GM21390 (cell line): ENCODE measurements at regions not wholly inside any gene's neighbourhood (a gene's known extent, or its start where the extent isn't known, plus 50 kb on each side); places are given as distances from the start of the nearest gene placed in this dataset.

Source experiments
- ATAC-seq: cut with Tn5 transposase; IDR thresholded peaks from one replicate; pipeline ENCODE4 v1.9.1; 2021; ENCODE audit not compliant: unreplicated experiment

- no peak for ATAC-seq
Measured at GRCh38 chr7:89887489-89887888, 266.8 kb upstream of the STEAP1 start.

GRCh38 chr7:89908736-89909135 lies 245.5 kb upstream of the STEAP1 start:
- no peak for ATAC-seq

GRCh38 chr7:89914711-89915110 lies 239.6 kb upstream of the STEAP1 start:
- ATAC-seq, result no peak

- ATAC-seq, result no peak
Measured at GRCh38 chr7:89926194-89926593, 228.1 kb upstream of the STEAP1 start.

- no peak for ATAC-seq
Measured at GRCh38 chr7:89926701-89927100, 227.6 kb upstream of the STEAP1 start.

- no peak for ATAC-seq
Measured at GRCh38 chr7:89927762-89928161, 226.5 kb upstream of the STEAP1 start.

GRCh38 chr7:89928451-89928850 lies 225.8 kb upstream of the STEAP1 start:
- no peak for ATAC-seq

- no peak for ATAC-seq
Measured at GRCh38 chr7:89934101-89934500, 220.2 kb upstream of the STEAP1 start.

GRCh38 chr7:89943525-89944050 lies 210.7 kb upstream of the STEAP1 start:
- no peak for ATAC-seq

GRCh38 chr7:89958525-89959068 lies 195.7 kb upstream of the STEAP1 start:
- ATAC-seq, result no peak

GRCh38 chr7:89966067-89966664 lies 188.1 kb upstream of the STEAP1 start:
- ATAC-seq, result no peak

GRCh38 chr7:89975577-89975976 lies 178.7 kb upstream of the STEAP1 start:
- ATAC-seq, result no peak

- no peak for ATAC-seq
Measured at GRCh38 chr7:89987665-89988064, 166.6 kb upstream of the STEAP1 start.

GRCh38 chr7:89988074-89988473 lies 166.2 kb upstream of the STEAP1 start:
- ATAC-seq, result no peak

- ATAC-seq, result no peak
Measured at GRCh38 chr7:89989454-89989853, 164.8 kb upstream of the STEAP1 start.

GRCh38 chr7:89994483-89994882 lies 159.8 kb upstream of the STEAP1 start:
- no peak for ATAC-seq

- no peak for ATAC-seq
Measured at GRCh38 chr7:89998554-89998953, 155.7 kb upstream of the STEAP1 start.

- ATAC-seq, result no peak
Measured at GRCh38 chr7:90005836-90006235, 148.4 kb upstream of the STEAP1 start.

GRCh38 chr7:90007001-90007654 lies 147.1 kb upstream of the STEAP1 start:
- no peak for ATAC-seq

GRCh38 chr7:90007831-90008230 lies 146.4 kb upstream of the STEAP1 start:
- ATAC-seq, result no peak

- ATAC-seq, result no peak
Measured at GRCh38 chr7:90022213-90022612, 132.1 kb upstream of the STEAP1 start.

GRCh38 chr7:90025771-90026170 lies 128.5 kb upstream of the STEAP1 start:
- peak; percentile 67 for ATAC-seq
